GM21526 (cell line): ENCODE measurements at regions not wholly inside any gene's neighbourhood (a gene's known extent, or its start where the extent isn't known, plus 50 kb on each side); places are given as distances from the start of the nearest gene placed in this dataset.

Experiments
- ATAC-seq: cut with Tn5 transposase; IDR thresholded peaks from one replicate; pipeline ENCODE4 v1.9.1; 2021; ENCODE audit warnings: moderate library complexity; ENCODE audit not compliant: unreplicated experiment, low FRiP score

DNA sequence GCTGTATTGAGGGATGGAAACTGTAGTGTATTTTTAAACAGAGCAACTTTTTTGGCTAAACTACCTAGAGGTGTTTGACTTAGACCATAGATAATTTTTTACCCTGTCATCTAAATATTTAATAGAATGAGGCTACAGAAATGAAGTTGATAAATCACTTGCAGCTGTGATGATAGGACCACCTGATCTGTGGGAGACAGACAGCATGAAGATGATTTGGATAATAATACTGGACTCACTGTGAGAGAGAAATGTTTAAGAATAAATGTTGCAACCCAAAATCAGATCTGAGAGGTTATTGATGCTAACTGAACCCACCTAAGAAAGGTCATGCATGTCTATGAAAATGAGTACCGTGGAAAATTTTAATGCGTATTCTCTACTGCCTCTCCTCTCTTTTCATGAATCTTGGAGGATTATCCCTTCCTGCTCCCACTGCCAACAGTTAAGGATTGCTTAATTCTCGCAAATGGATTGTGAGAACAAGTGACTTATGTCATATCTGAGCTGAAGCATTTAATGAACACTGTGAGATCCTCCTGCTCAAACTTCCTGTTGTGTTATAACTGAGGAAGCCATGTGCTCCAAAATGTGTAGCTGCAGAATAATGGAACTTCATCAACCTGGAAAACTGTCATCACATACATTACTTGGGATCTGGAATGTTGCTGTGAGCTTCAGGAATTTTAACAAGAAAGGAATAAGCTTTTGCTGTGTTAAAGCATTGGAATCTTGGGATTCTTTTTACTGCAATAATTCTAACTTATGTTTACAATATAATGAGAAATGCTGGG lies 617.9 kb upstream of the CDH18 start:
- no peak for ATAC-seq

GRCh38 chr5:20604992-20605391 lies 617.0 kb upstream of the CDH18 start:
- no peak for ATAC-seq

DNA sequence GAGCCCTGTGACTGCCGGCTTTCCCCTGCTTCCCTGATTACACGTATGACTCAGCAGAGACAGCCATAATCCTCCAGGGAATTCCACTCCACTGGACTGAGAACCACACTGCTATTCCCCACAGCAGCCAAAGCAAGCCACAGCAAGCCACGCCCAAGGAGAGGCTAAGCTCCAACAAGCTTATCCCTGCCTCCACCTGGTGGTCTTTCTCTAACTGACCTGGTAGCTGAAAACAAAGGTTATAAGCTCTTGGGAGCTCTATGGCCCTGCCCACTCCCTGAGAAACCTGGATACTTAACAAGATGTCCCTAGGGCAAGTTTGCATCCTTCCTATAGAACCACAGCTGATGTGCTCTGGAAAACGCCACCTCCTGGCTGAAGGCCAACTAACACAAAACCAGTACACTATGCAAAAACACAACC lies 613.7 kb upstream of the CDH18 start:
- ATAC-seq, result no peak

DNA sequence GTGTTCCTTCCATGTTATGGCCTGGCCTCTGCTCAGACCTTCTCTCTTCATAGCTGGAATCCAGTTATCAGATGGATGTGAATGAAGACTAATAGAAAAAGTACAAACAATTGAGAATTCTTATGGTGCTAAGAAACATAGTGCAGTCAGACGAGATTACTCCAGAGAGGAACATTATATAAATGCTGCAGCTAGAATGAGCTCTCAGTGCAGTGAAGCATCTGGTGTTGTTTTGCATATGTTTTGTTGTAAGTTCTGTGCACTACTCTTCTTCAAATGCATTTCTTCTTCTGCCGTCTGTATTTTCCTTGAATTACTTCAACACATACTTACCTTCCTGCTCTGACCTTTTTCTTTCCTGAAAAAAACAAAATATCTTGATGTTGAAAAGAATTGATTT lies 602.4 kb upstream of the CDH18 start:
- no peak for ATAC-seq

- ATAC-seq, result no peak
Observed at GRCh38 chr5:20575571-20575970, 587.6 kb upstream of the CDH18 start.

DNA sequence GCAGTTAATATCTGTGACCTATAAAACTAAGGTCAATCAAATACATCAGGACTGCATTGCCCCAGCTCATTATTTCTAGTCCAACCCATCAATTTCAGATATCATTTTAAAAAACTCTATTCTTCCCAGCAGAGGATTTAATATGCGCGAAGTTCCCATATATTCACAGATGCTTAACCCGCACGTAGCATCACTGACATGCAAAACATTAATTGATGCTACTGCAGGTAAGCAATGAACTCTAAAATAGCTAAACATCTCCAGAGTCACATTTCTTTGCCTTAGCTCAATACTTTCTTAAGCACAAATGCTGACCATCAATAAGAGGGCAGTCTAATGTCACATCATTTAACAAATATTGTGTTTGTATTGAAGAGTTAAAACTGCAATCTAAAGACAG lies 586.6 kb upstream of the CDH18 start:
- ATAC-seq, result no peak

GRCh38 chr5:20572614-20573013 lies 584.6 kb upstream of the CDH18 start:
- ATAC-seq, result no peak

GRCh38 chr5:20570486-20570885 lies 582.5 kb upstream of the CDH18 start:
- no peak for ATAC-seq

GRCh38 chr5:20562544-20562943 lies 574.5 kb upstream of the CDH18 start:
- ATAC-seq, result no peak

GRCh38 chr5:20559845-20560244 lies 571.8 kb upstream of the CDH18 start:
- ATAC-seq, result no peak

- no peak for ATAC-seq
Observed at GRCh38 chr5:20556115-20556763, 568.2 kb upstream of the CDH18 start.

DNA sequence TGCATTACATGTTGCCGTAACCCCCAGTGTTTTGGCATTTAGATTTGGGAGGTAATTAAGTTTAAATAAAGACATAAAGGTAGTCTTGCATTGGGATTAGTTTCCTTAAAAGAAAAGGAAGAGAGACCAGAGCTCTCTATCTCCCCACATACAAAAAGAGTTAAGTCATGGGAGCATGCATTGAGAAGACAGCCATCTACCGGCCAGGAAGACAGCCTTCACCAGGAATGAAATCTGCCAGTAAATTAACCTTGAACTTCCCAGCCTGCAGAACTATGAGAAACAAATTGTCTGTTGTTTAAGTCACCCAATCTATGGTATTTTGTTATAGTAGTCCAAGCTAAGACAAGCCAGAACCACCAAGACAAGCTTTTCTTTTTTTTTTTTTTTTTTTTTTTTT lies 567.0 kb upstream of the CDH18 start:
- ATAC-seq, result no peak

DNA sequence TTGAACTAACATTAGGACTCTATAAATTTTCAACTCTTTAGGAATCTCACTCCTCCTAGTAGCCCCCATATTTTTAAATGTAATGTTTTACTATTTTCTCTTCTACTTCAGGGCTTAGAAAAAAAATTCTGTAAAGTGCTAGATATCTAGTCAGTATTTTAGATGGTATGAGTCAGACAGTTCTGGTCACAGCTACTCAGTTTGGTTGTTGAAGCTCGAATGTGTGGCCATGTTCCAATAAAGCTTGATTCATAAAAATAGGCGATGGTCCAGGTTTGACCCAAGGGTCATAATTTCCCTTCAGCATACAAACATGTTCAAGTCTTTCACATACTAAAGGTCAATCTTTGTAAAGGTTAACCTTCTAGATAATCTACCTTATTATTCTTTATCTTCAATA lies 566.0 kb upstream of the CDH18 start:
- ATAC-seq, result no peak

GRCh38 chr5:20537911-20538703 lies 550.1 kb upstream of the CDH18 start:
- no peak for ATAC-seq

DNA sequence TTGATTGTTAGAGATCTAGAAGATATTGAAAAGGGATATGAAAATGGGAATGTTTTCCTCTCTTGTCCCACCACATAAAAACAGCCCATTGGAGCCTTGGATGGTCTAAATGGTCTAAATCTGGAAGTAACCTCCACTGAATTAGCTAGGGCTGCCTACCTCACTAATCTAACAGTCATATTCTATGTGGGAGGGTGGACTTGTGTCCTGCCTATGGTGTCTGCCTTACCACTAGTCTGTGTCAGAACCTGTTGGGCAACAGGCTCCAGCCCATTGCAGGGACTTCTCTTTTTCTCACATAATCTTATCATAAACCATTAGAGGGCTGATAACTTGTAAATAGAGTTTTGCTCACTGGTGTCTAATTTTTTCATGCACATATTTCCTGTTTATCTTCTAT lies 548.8 kb upstream of the CDH18 start:
- no peak for ATAC-seq

- no peak for ATAC-seq
Observed at GRCh38 chr5:20536341-20536740, 548.3 kb upstream of the CDH18 start.

- no peak for ATAC-seq
Observed at GRCh38 chr5:20528471-20528870, 540.5 kb upstream of the CDH18 start.

- no peak for ATAC-seq
Observed at GRCh38 chr5:20524991-20525529, 537.1 kb upstream of the CDH18 start.

- no peak for ATAC-seq
Observed at GRCh38 chr5:20522905-20523482, 535.0 kb upstream of the CDH18 start.

- ATAC-seq, result no peak
Observed at GRCh38 chr5:20515606-20516005, 527.6 kb upstream of the CDH18 start.

DNA sequence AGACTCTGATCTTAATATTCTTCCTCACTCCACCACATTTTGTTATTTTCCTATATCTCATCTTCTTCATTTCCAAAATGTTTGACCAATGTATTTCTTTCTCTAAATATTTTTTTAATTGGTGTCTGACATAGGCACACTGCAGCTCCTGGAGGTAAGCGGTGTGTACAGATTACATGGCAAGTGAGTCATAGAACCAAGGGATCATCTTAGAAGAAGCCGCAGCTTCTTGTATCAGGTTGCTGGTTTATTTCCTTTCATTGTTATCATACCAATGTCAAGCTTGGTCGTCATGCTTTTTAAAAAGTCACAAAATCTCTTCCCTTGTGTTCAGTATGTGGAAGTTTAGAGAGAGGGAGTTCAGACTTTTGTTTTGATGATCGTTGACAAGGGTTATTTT lies 526.1 kb upstream of the CDH18 start:
- ATAC-seq, result no peak
